ENCODE measurements at regions not wholly inside any gene's neighbourhood (a gene's known extent, or its start where the extent isn't known, plus 50 kb on each side); places are given as distances from the start of the nearest gene placed in this dataset.

DNA sequence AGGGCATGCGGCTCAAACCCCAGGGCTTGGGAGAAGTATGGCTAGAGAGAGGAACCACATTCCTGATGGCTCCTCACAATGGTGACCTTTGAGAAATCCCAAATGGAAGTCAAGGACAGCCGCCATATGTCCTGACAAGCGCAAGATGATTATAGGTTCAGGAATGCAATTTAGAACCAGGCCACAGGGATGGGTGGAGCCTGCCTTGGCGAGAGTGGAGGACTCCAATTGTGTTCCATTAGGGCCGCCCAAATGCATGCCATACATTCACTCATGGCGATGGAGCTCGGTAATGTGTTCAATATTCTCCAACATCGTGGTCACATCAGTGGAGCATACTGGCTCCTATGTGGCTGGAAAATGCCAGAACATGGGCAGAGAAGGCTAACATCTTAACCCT, 662.9 kb upstream of the ID2 start:
- WGBS, 2 donors = 86 to 90% methylated on average over 8 of the region's 8 CpGs
- no peaks in the 10 kb centered on the region for H3K27me3 ChIP-seq
- no peak overlapping the region for H3K27ac ChIP-seq
- intact Hi-C loops (cut with DNase I) = no loop called here
- DNase-seq = no peak
- H3K9me3 ChIP-seq = no peaks in the 10 kb centered on the region
- H3K4me3 ChIP-seq = no peak overlapping the region
- H3K36me3 ChIP-seq = no peaks in the 10 kb centered on the region
- TF ChIP-seq, protein P1, sequence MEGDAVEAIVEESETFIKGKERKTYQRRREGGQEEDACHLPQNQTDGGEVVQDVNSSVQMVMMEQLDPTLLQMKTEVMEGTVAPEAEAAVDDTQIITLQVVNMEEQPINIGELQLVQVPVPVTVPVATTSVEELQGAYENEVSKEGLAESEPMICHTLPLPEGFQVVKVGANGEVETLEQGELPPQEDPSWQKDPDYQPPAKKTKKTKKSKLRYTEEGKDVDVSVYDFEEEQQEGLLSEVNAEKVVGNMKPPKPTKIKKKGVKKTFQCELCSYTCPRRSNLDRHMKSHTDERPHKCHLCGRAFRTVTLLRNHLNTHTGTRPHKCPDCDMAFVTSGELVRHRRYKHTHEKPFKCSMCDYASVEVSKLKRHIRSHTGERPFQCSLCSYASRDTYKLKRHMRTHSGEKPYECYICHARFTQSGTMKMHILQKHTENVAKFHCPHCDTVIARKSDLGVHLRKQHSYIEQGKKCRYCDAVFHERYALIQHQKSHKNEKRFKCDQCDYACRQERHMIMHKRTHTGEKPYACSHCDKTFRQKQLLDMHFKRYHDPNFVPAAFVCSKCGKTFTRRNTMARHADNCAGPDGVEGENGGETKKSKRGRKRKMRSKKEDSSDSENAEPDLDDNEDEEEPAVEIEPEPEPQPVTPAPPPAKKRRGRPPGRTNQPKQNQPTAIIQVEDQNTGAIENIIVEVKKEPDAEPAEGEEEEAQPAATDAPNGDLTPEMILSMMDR (IDR thresholded peaks at IDR 0.05) = no peak
- TF ChIP-seq POLR2A (IDR thresholded peaks at IDR 0.05) = no peak
- H3K4me1 ChIP-seq = no peaks in the 10 kb centered on the region

DNA sequence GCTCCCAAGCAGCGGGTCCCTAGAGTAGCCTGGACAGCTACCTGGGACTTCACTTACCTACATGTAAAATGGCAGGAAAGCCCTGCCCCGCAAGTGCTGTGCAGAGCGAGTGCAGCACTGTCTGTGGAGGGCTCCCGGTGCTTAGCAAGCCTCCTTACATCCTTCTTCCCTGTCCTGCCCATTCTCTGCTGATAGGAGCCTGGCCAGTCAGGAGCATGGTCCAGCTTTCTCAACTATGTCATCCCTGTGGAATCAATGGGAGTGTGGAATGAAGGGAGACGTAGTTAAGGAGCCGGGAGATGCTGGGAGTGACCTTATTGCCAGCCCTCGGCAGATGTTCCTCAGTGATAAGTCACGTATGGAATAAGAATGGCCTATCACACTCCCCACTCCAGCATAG, 661.9 kb upstream of the ID2 start:
- no peak for DNase-seq
- intact Hi-C loops (cut with DNase I) = no loop called here
- Histone ChIP-seq H3K36me3 (no peaks in the 10 kb centered on the region), H3K4me3 (no peak overlapping the region), H3K27me3 (no peaks in the 10 kb centered on the region), H3K4me1 (no peaks in the 10 kb centered on the region), H3K9me3 (no peaks in the 10 kb centered on the region), H3K27ac (no peak overlapping the region)
- 90 to 94% methylated on average over 3 to 5 of the region's 8 CpGs for WGBS, 2 donors
- TF ChIP-seq POLR2A (IDR thresholded peaks at IDR 0.05) = no peak
- TF ChIP-seq, protein P1 (IDR thresholded peaks at IDR 0.05) = no peak

DNA sequence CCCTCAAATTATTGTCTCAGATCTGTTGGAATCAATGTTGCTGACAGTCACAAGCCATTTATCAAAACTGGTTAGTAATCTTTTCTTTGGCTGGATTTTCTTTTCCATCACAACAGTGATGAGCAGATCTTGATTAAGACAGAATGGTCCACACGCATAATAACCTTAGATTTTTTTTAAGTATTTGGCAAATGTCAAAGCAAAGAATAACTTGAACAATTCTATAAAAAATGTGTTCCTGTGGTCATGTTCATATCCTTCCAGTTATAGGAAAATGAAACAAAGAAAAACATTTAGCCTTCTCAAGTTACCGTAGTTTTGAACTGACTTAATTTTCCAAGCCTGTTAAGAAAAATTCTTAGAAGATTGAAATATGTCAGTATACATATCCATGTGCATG, 659.9 kb upstream of the ID2 start:
- Histone ChIP-seq H3K9me3 (no peaks in the 10 kb centered on the region), H3K4me3 (no peak overlapping the region), H3K36me3 (no peaks in the 10 kb centered on the region), H3K4me1 (no peaks in the 10 kb centered on the region), H3K27ac (no peak overlapping the region), H3K27me3 (no peaks in the 10 kb centered on the region)
- 69 to 74% methylated on average over 2 of the region's 2 CpGs for WGBS, 2 donors
- no peak for TF ChIP-seq POLR2A (IDR thresholded peaks at IDR 0.05)
- TF ChIP-seq, protein P1 (IDR thresholded peaks at IDR 0.05) = no peak
- intact Hi-C loops (cut with DNase I) = no loop called here
- DNase-seq = no peak

DNA sequence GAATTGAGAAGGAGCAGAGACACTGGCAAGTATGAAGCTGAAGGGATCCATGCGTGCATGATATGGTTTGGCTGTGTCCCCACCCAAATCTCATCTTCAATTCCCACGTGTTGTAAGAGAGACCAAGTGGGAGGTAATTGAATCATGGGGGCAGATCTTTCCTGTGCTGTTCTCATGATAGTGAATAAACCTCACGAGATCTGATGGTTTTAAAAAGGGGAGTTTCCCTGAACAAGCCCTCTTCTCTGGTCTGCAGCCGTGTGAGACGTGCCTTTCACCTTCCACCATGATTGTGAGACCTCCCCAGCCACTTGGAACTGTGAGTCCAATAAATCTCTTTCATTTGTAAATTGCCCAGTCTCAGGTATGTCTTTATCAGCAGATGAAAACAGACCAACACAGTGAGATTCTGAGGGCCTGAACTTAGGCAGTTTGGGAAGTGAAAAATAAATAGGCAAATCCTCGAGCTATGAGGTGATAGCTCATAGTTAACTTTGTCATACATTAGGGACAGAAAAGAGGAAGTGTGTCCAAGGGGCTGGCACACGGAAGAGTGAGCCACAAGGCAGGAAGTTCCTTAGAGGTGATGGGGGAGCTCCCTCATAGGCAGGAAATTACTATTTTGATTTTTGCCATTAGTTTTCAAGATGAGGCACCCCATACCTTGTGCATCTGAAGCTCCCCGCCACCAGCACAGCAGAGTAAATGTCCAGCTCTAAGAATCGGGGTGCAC, 658.8 kb upstream of the ID2 start:
- Histone ChIP-seq H3K4me3 (no peak overlapping the region), H3K36me3 (no peaks in the 10 kb centered on the region), H3K9me3 (no peaks in the 10 kb centered on the region), H3K4me1 (no peaks in the 10 kb centered on the region), H3K27ac (no peak overlapping the region), H3K27me3 (no peaks in the 10 kb centered on the region)
- TF ChIP-seq, protein P1 (IDR thresholded peaks at IDR 0.05) = no peak
- TF ChIP-seq POLR2A (IDR thresholded peaks at IDR 0.05) = no peak
- WGBS, 2 donors = 58 to 75% methylated on average over 9 of the region's 9 CpGs
- intact Hi-C loops (cut with DNase I) = no loop called here
- no peak for DNase-seq

DNA sequence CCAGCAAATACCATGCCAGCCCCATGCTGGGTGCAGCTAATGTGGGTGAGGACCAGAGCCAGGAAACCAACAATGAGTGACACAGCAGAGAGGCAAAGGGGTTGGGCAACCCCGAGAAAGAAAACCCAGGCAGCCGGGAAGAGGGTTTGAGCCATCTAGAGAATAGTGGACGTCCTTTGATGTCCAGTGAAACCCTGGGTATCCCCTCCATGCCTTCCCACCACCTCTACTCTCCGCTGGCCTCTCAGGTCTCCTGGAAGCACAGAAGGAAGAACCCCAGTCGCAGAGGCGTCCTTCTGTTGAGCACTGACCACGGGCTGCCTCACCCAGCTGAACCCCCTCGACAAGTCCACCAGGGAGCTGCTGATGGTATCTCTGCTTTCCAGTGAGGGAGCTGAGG, 657.4 kb upstream of the ID2 start:
- intact Hi-C loops (cut with DNase I) = no loop called here

More for the DNA sequence above, 657.4 kb upstream of the ID2 start:
- Histone ChIP-seq H3K4me3 (no peak overlapping the region), H3K4me1 (no peaks in the 10 kb centered on the region), H3K36me3 (no peaks in the 10 kb centered on the region), H3K27ac (no peak overlapping the region), H3K27me3 (no peaks in the 10 kb centered on the region), H3K9me3 (no peaks in the 10 kb centered on the region)
- DNase-seq = no peak
- 86 to 100% methylated on average over 3 to 8 of the region's 8 CpGs for WGBS, 2 donors
- TF ChIP-seq POLR2A (IDR thresholded peaks at IDR 0.05) = no peak
- TF ChIP-seq, protein P1 (IDR thresholded peaks at IDR 0.05) = no peak
